Natural killer cell (primary cell): ENCODE measurements at regions not wholly inside any gene's neighbourhood (a gene's known extent, or its start where the extent isn't known, plus 50 kb on each side); places are given as distances from the start of the nearest gene placed in this dataset.
A peak's percentile ranks its signal among the peaks of the same experiment; 100 is the strongest.

Experiments
- ATAC-seq, 3 donors: fragments of 150-1000 bp in 2 of 3; fragments of 200-7000 bp in 1 of 3; cut with Tn5 transposase; 1 replicate in 1 of 3; 2 replicates in 2 of 3; pipeline ENCODE4 v1.10.0; 2021; ENCODE audit warnings: mild to moderate bottlenecking in 2 of 3, moderate library complexity in 2 of 3
- DNase-seq, 2 donors: peaks; one replicate each; pipeline versions ENCODE4 v3.0.0 to v3.0.0-alpha.2; 2013 to 2021; ENCODE audit warnings: mixed read lengths in 1 of 2
- H3K27ac ChIP-seq: one replicate; pipeline ENCODE4 v1.5.1; 2013; ENCODE audit warnings: mild to moderate bottlenecking, low read length
- H3K27me3 ChIP-seq: one replicate; pipeline ENCODE4 v1.6.1; 2013; ENCODE audit warnings: low read length; ENCODE audit not compliant: control insufficient read depth, insufficient read depth
- H3K36me3 ChIP-seq: one replicate; pipeline ENCODE4 v1.6.1; 2013; ENCODE audit warnings: low read length; ENCODE audit not compliant: control insufficient read depth, insufficient read depth
- H3K4me1 ChIP-seq: one replicate; pipeline ENCODE4 v1.6.1; 2013; ENCODE audit warnings: low read length; ENCODE audit not compliant: control insufficient read depth, insufficient read depth
- H3K4me3 ChIP-seq: one replicate; pipeline ENCODE4 v1.5.1; 2013; ENCODE audit warnings: low read length
- H3K9me3 ChIP-seq: one replicate; pipeline ENCODE4 v1.6.1; 2013; ENCODE audit warnings: low read length; ENCODE audit not compliant: control insufficient read depth, insufficient read depth
- H3K27ac Mint-ChIP-seq, 2 donors: one replicate each; pipeline ENCODE4 v1.8.0; 2022; ENCODE audit warnings: mild to moderate bottlenecking in 2 of 2, mixed read lengths in 2 of 2, moderate library complexity in 1 of 2
- H3K27me3 Mint-ChIP-seq, 2 donors: one replicate each; pipeline ENCODE4 v1.8.0; 2022; ENCODE audit warnings: low read depth in 2 of 2, mixed read lengths in 2 of 2
- H3K36me3 Mint-ChIP-seq: one replicate; pipeline ENCODE4 v1.8.0; 2022; ENCODE audit warnings: mixed read lengths
- H3K4me1 Mint-ChIP-seq, 2 donors: one replicate each; pipeline ENCODE4 v1.8.0; 2022; ENCODE audit warnings: mixed read lengths in 2 of 2
- H3K4me3 Mint-ChIP-seq: one replicate; pipeline ENCODE4 v1.8.0; 2022; ENCODE audit warnings: mild to moderate bottlenecking, moderate library complexity, mixed read lengths
- H3K9me3 Mint-ChIP-seq, 2 donors: one replicate each; pipeline ENCODE4 v1.8.0; 2022; ENCODE audit warnings: mixed read lengths in 2 of 2
- WGBS: methylation state at CpG from one replicate; pipeline ENCODE4 v1.1.7; 2013; ENCODE audit warnings: missing lambda C conversion rate; ENCODE audit not compliant: insufficient coverage; 5-methylcytosine and 5-hydroxymethylcytosine counted together
- intact Hi-C: fragments of 100-400 bp; cut with micrococcal nuclease; formaldehyde crosslinking; loops from one replicate; pipeline ENCODE4 v1.14.2; 2022
- TF ChIP-seq, protein P1 (sequence below): fragments of 200-600 bp; IDR thresholded peaks from one replicate; pipeline ENCODE4 v1.8.0; 2022; ENCODE audit warnings: antibody characterized with exemption

DNA sequence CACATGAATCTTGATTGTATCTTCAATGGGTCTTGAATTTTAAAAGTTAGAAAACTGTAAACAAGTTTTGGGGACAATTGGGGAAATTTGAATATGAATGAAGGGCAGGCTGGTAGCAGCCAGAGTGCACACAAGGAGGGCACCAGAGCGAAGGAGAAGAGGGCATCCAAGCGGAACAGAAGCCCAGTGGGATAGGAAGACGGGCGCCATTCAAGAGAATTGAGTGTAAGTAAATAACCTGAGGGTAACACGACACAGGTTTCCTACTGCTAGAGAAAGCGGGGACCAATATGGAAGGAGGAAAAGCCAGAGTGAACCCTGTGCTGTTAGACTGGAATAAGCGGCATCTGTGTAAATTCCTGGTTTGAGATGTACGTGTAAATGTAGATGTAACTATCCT is 115.1 kb upstream of the CCL2 start:
- no peaks in the 10 kb centered on the region for H3K9me3 Mint-ChIP-seq
- DNase-seq: no peak
- H3K4me3 Mint-ChIP-seq: no peak overlapping the region
- H3K27me3 Mint-ChIP-seq: peaks cover 20 to 31% of the 10 kb centered on the region in 2 donors
- ATAC-seq: no peak
- TF ChIP-seq, protein P1, sequence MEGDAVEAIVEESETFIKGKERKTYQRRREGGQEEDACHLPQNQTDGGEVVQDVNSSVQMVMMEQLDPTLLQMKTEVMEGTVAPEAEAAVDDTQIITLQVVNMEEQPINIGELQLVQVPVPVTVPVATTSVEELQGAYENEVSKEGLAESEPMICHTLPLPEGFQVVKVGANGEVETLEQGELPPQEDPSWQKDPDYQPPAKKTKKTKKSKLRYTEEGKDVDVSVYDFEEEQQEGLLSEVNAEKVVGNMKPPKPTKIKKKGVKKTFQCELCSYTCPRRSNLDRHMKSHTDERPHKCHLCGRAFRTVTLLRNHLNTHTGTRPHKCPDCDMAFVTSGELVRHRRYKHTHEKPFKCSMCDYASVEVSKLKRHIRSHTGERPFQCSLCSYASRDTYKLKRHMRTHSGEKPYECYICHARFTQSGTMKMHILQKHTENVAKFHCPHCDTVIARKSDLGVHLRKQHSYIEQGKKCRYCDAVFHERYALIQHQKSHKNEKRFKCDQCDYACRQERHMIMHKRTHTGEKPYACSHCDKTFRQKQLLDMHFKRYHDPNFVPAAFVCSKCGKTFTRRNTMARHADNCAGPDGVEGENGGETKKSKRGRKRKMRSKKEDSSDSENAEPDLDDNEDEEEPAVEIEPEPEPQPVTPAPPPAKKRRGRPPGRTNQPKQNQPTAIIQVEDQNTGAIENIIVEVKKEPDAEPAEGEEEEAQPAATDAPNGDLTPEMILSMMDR: no peak
- H3K36me3 Mint-ChIP-seq: no peaks in the 10 kb centered on the region
- H3K4me3 ChIP-seq: no peak overlapping the region
- H3K9me3 ChIP-seq: no peaks in the 10 kb centered on the region
- no peaks in the 10 kb centered on the region for H3K36me3 ChIP-seq
- no peaks in the 10 kb centered on the region for H3K27me3 ChIP-seq
- H3K27ac Mint-ChIP-seq: no peak overlapping the region
- 73% methylated on average over 6 of the region's 8 CpGs for WGBS
- intact Hi-C loops: no loop called here
- no peaks in the 10 kb centered on the region for H3K4me1 ChIP-seq
- H3K27ac ChIP-seq: no peak overlapping the region
- no peaks in the 10 kb centered on the region for H3K4me1 Mint-ChIP-seq

DNA sequence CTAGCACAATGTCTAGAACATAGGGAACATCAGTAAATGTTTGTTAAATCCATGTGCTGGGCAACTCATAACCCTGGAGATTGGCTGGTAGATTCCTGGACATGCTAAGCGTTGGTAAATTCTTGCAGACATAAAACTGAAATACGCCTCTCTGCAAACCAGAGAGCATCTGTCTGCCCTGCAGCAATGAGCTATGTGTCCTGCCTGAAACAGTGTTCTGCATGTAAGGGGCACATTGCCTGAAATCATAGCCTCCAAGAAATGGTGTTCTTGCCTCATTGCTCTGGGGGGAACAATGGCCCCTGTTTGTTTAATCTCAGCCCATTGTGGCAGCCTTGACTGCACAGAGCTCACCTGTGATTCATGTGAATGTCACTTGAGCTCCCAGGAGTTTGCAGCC is 113.5 kb upstream of the CCL2 start:
- Mint-ChIP-seq H3K4me1 (no peaks in the 10 kb centered on the region), H3K36me3 (no peaks in the 10 kb centered on the region), H3K27me3 (peaks cover 20 to 42% of the 10 kb centered on the region in 2 donors), H3K9me3 (no peaks in the 10 kb centered on the region), H3K27ac (no peak overlapping the region), H3K4me3 (no peak overlapping the region)
- no peaks in the 10 kb centered on the region for H3K27me3 ChIP-seq
- DNase-seq (no peak), ATAC-seq (no peak)
- intact Hi-C loops: no loop called here
- no peaks in the 10 kb centered on the region for H3K4me1 ChIP-seq
- H3K9me3 ChIP-seq: no peaks in the 10 kb centered on the region
- H3K4me3 ChIP-seq: no peak overlapping the region
- H3K36me3 ChIP-seq: no peaks in the 10 kb centered on the region
- WGBS: 92% methylated on average over 2 of the region's 2 CpGs
- H3K27ac ChIP-seq: no peak overlapping the region
- TF ChIP-seq, protein P1: no peak

DNA sequence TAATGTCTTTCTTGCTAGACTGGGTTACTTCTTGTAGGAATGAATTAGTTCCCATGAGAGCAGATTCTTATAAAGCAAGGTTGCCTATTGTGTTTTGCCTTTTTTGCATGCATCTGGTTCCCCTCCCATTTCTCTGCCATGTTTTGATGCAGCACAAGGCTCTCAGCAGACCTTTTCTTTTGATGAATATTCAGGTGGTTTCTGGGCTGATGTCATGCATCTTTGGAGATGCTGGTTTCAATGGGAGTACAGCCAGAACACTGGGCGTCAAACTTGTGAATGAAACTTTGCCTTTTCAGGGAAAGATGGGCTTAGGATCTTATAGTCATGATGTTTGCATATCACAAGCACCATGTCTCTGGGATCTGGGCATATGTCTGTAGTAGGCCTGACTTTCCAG is 111.7 kb upstream of the CCL2 start:
- H3K27me3 ChIP-seq: no peaks in the 10 kb centered on the region
- no peaks in the 10 kb centered on the region for H3K36me3 Mint-ChIP-seq
- H3K36me3 ChIP-seq: no peaks in the 10 kb centered on the region
- intact Hi-C loops: no loop called here
- no peaks in the 10 kb centered on the region for H3K9me3 ChIP-seq
- TF ChIP-seq, protein P1: no peak
- no peaks in the 10 kb centered on the region for H3K9me3 Mint-ChIP-seq
- no peak overlapping the region for H3K27ac ChIP-seq
- H3K4me3 Mint-ChIP-seq: no peak overlapping the region
- ATAC-seq (no peak), DNase-seq (no peak)
- H3K4me1 Mint-ChIP-seq: no peaks in the 10 kb centered on the region
- WGBS: 100% methylated on average over 1 of the region's 1 CpG
- H3K27me3 Mint-ChIP-seq: peaks cover 17 to 53% of the 10 kb centered on the region in 2 donors
- no peaks in the 10 kb centered on the region for H3K4me1 ChIP-seq
- no peak overlapping the region for H3K27ac Mint-ChIP-seq
- no peak overlapping the region for H3K4me3 ChIP-seq

- Histone ChIP-seq H3K4me1 (no peaks in the 10 kb centered on the region), H3K9me3 (no peaks in the 10 kb centered on the region), H3K4me3 (no peak overlapping the region), H3K36me3 (no peaks in the 10 kb centered on the region), H3K27ac (no peak overlapping the region), H3K27me3 (no peaks in the 10 kb centered on the region)
- intact Hi-C loops: loop anchor here (5.0 kb wide), 2 partner anchors 219 to 369 kb away; no protein-coding TSS in a partner anchor
- no peaks in the 10 kb centered on the region for H3K36me3 Mint-ChIP-seq
- TF ChIP-seq, protein P1: peak; percentile 29
- H3K27ac Mint-ChIP-seq: no peak overlapping the region
- H3K4me1 Mint-ChIP-seq: no peaks in the 10 kb centered on the region
- ATAC-seq: peak in 1 of 3 donors; percentile 69
- peaks cover 12 to 44% of the 10 kb centered on the region in 2 donors for H3K27me3 Mint-ChIP-seq
- WGBS: 45% methylated on average over 5 of the region's 5 CpGs
- H3K4me3 Mint-ChIP-seq: no peak overlapping the region
- peak; percentile 17 to 55 for DNase-seq
- H3K9me3 Mint-ChIP-seq: no peaks in the 10 kb centered on the region
These were observed 108.5 kb upstream of the CCL2 start for GRCh38 chr17:34146440-34147043.
